ENCODE measurements at regions not wholly inside any gene's neighbourhood (a gene's known extent, or its start where the extent isn't known, plus 50 kb on each side); places are given as distances from the start of the nearest gene placed in this dataset.
A peak's percentile ranks its signal among the peaks of the same experiment; 100 is the strongest.

- Mint-ChIP-seq H3K27ac (no peak overlapping the region), H3K4me3 (no peak overlapping the region), H3K36me3 (ENCODE audit: insufficient read depth in 1 of 3, low read depth in 3 of 3) (peaks cover 0 to 4% (median 0%) of the 10 kb centered on the region in 3 experiments; a peak in 2 of 7 replicates), H3K9me3 (peaks cover 0 to 3% of the 10 kb centered on the region in 2 experiments; a peak in 3 of 5 replicates), H3K27me3 (ENCODE audit: low read depth) (no peaks in the 10 kb centered on the region), H3K4me1 (peaks cover 11 to 19% of the 10 kb centered on the region in 2 experiments)
- Histone ChIP-seq H4K5ac (ENCODE audit: insufficient read length, low read depth, low read length) (no peak overlapping the region), H4K8ac (replicated peaks; ENCODE audit: insufficient read length, low read depth, low read length) (no peak overlapping the region), H3K18ac (ENCODE audit: insufficient read length, low read depth, low read length) (no peak overlapping the region), H2BK12ac (ENCODE audit: insufficient read length, low read depth, low read length) (no peak overlapping the region), H3K79me1 (ENCODE audit: insufficient read depth, low read depth, low read length, poor library complexity, severe bottlenecking) (no peaks in the 10 kb centered on the region), H3K9me3 (ENCODE audit: control insufficient read depth, low read depth, low read length) (no peaks in the 10 kb centered on the region), H3K14ac (ENCODE audit: insufficient read depth, low read length) (no peak overlapping the region), H3K9ac (ENCODE audit: extremely low read depth, insufficient read length, low read length) (no peak overlapping the region), H3K79me2 (ENCODE audit: insufficient read depth, low read length) (no peaks in the 10 kb centered on the region), H4K91ac (ENCODE audit: insufficient read length, low read depth, low read length) (no peak overlapping the region), H3K27me3 (ENCODE audit: insufficient read depth, low read length) (no peaks in the 10 kb centered on the region), H3K4me1 (ENCODE audit: insufficient read depth, low read length) (no peaks in the 10 kb centered on the region; the same call in 1 of the 2 replicates), H3K4me2 (ENCODE audit: insufficient read depth, insufficient read length, low read length) (no peak overlapping the region), H2BK20ac (ENCODE audit: low read depth, low read length, poor library complexity, severe bottlenecking) (no peak overlapping the region), H2BK5ac (ENCODE audit: insufficient read length, low read length) (no peak overlapping the region), H3T11ph (ENCODE audit: low read length) (no peak overlapping the region), H3K23ac (ENCODE audit: insufficient read length, low read depth, low read length) (no peak overlapping the region), H3K23me2 (ENCODE audit: insufficient read length, low read depth, low read length, poor library complexity, severe bottlenecking) (no peaks in the 10 kb centered on the region), H2BK120ac (ENCODE audit: low read depth, low read length, poor library complexity, severe bottlenecking) (no peak overlapping the region), H2BK15ac (ENCODE audit: low read depth, low read length) (no peak overlapping the region), H2AFZ (ENCODE audit: low read length) (no peak overlapping the region), H3K27ac (ENCODE audit: insufficient read length, low read depth, low read length) (no peak overlapping the region), H3K4ac (ENCODE audit: low read depth, low read length) (no peak overlapping the region), H3K56ac (ENCODE audit: insufficient read length, low read depth, low read length) (no peak overlapping the region), H4K20me1 (ENCODE audit: control insufficient read depth, insufficient read depth, insufficient read length) (no peaks in the 10 kb centered on the region), H2AK5ac (ENCODE audit: insufficient read length, low read length) (no peak overlapping the region)
- WGBS (ENCODE audit: extremely low coverage, insufficient read length, low lambda C conversion rate) = no CpG with 5 or more reads among the region's 5 CpGs
- TF ChIP-seq CTCF (conservative IDR thresholded peaks at IDR 0.05) = no peak
- DNase-seq = peak; percentile 21
Observed at GRCh38 chr6:43943099-43943766, 173.2 kb downstream of the VEGFA start.
